A549 (cell line): ENCODE measurements at regions not wholly inside any gene's neighbourhood (a gene's known extent, or its start where the extent isn't known, plus 50 kb on each side); places are given as distances from the start of the nearest gene placed in this dataset.

Experiments
- ATAC-seq, 2 experiments: fragments of 200-7000 bp in 1 of 2; fragments of >200 bp in 1 of 2; cut with Nextera tagmentation in 1 of 2; cut with Tn5 transposase in 1 of 2; 3 replicates each; pipeline versions ENCODE4 v1.8.0 to v1.9.1; 2018 to 2020; ENCODE audit warnings: mild to moderate bottlenecking in 1 of 2, moderate library complexity in 1 of 2
- CTCF ChIA-PET: fragments of 300-600 bp; sonication (Branson Sonifier 250); formaldehyde crosslinking; extraction: SDS; loops from one replicate; lab custom pipeline; 2021; ENCODE audit warnings: antibody characterized with exemption, inconsistent platforms; lab: Yijun Ruan, JAX
- POLR2A ChIA-PET: fragments of 350-600 bp; formaldehyde crosslinking; extraction: SDS; loops from one replicate; lab custom pipeline; 2021; ENCODE audit warnings: antibody characterized with exemption, inconsistent platforms; lab: Yijun Ruan, JAX
- DNase-seq, 2 experiments: peaks; one replicate each; pipeline versions ENCODE4 v3.0.0 to v3.0.0-alpha.2; 2011 to 2016; ENCODE audit warnings: low read depth in 1 of 2, low spot score in 1 of 2
- FAIRE-seq: peaks from 2 replicates; lab custom pipeline; 2011; peaks lifted over from hg19 to GRCh38; lab: Jason Lieb, UNC
- H3K27ac ChIP-seq, 2 experiments: fragments of >200 bp; sonication (Bioruptor Twin); formaldehyde crosslinking; 3 replicates each; pipeline ENCODE4 v1.5.1; 2016 to 2017
- H3K4me1 ChIP-seq: fragments of >200 bp; sonication (Bioruptor Twin); formaldehyde crosslinking; 3 replicates; pipeline ENCODE4 v1.6.1; 2016
- H3K4me2 ChIP-seq: fragments of >200 bp; sonication (Bioruptor Twin); formaldehyde crosslinking; 3 replicates; pipeline ENCODE4 v1.6.1; 2016
- H3K4me3 ChIP-seq: fragments of >200 bp; sonication (Bioruptor Twin); formaldehyde crosslinking; 3 replicates; pipeline ENCODE4 v1.5.1; 2016
- H3K9me3 ChIP-seq: fragments of >200 bp; sonication (Bioruptor Twin); formaldehyde crosslinking; 3 replicates; pipeline ENCODE4 v1.6.1; 2016
- CBX8 ChIP-seq: fragments of 200-600 bp; sonication (generic); IDR thresholded peaks from 2 replicates; pipeline ENCODE4 v1.6.1; 2016
- CHD2 ChIP-seq: fragments of 150-350 bp; IDR thresholded peaks from 2 replicates; pipeline ENCODE4 v1.6.1; 2014; ENCODE audit warnings: low read length; ENCODE audit not compliant: partially characterized antibody
- E2F6 ChIP-seq: IDR thresholded peaks from 2 replicates; pipeline ENCODE4 v1.6.1; 2012; ENCODE audit warnings: low read depth, borderline replicate concordance
- EP300 ChIP-seq, 2 experiments: fragments of >200 bp; sonication (Bioruptor Twin); formaldehyde crosslinking; IDR thresholded peaks; 2 replicates in 1 of 2; 3 replicates in 1 of 2; pipeline ENCODE4 v1.6.1; 2016 to 2017
- ESRRA ChIP-seq: fragments of 150-350 bp; IDR thresholded peaks from 2 replicates; pipeline ENCODE4 v1.6.1; 2014; ENCODE audit warnings: mild to moderate bottlenecking, low read length, borderline replicate concordance
- GATA3 ChIP-seq: IDR thresholded peaks from 2 replicates; pipeline ENCODE4 v1.6.1; 2012; ENCODE audit warnings: borderline replicate concordance
- HEYL ChIP-seq: fragments of 250-450 bp; sonication (Bioruptor Pico); IDR thresholded peaks from 2 replicates; pipeline ENCODE4 v1.8.0; 2021; ENCODE audit warnings: mild to moderate bottlenecking, moderate library complexity
- HOXB13 ChIP-seq: fragments of 250-450 bp; sonication (Bioruptor Pico); IDR thresholded peaks from 2 replicates; pipeline ENCODE4 v1.5.0; 2020; ENCODE audit warnings: low read depth, mild to moderate bottlenecking, moderate library complexity
- HOXB5 ChIP-seq: fragments of 250-450 bp; sonication (Bioruptor Pico); IDR thresholded peaks from 2 replicates; pipeline ENCODE4 v1.5.0; 2020; ENCODE audit warnings: mild to moderate bottlenecking, moderate library complexity
- JUN ChIP-seq, 2 experiments: fragments of >200 bp; sonication (Bioruptor Twin); formaldehyde crosslinking; IDR thresholded peaks; 2 replicates in 1 of 2; 3 replicates in 1 of 2; pipeline ENCODE4 v1.6.1; 2016 to 2017
- MAFK ChIP-seq: fragments of 450-650 bp; IDR thresholded peaks from 2 replicates; pipeline ENCODE4 v1.6.1; 2014; ENCODE audit not compliant: partially characterized antibody
- NR3C1 ChIP-seq: fragments of >200 bp; sonication (Bioruptor Twin); formaldehyde crosslinking; IDR thresholded peaks from 3 replicates; pipeline ENCODE4 v1.6.1; 2017
- PBX3 ChIP-seq: IDR thresholded peaks from 2 replicates; pipeline ENCODE4 v1.6.1; 2012
- POLR2AphosphoS2 ChIP-seq: conservative IDR thresholded peaks from 2 replicates; pipeline ENCODE4 v1.6.1; 2012; ENCODE audit warnings: low read length, improper control_type of control experiment, inconsistent platforms
- RCOR1 ChIP-seq: fragments of 150-350 bp; IDR thresholded peaks from 2 replicates; pipeline ENCODE4 v1.6.1; 2014; ENCODE audit warnings: antibody characterized with exemption, low read length, low read depth
- RFX5 ChIP-seq: fragments of 450-650 bp; IDR thresholded peaks from 2 replicates; pipeline ENCODE4 v1.7.1; 2014; ENCODE audit warnings: antibody characterized with exemption, mild to moderate bottlenecking, moderate library complexity
- RNF2 ChIP-seq: fragments of 200-600 bp; sonication (generic); IDR thresholded peaks from 2 replicates; pipeline ENCODE4 v1.6.1; 2016; ENCODE audit warnings: low read depth, mild to moderate bottlenecking, antibody characterized with exemption, moderate library complexity, borderline replicate concordance
- ZNF302 ChIP-seq: fragments of 250-450 bp; sonication (Bioruptor Pico); IDR thresholded peaks from 2 replicates; pipeline ENCODE4 v1.9.0; 2021; ENCODE audit warnings: inconsistent platforms, mild to moderate bottlenecking, moderate library complexity
- ZSCAN20 ChIP-seq: fragments of 250-450 bp; sonication (Bioruptor Pico); IDR thresholded peaks from 2 replicates; pipeline ENCODE4 v1.8.0; 2022; ENCODE audit warnings: mild to moderate bottlenecking, moderate library complexity
- WGBS: methylation state at CpG from one replicate; pipeline ENCODE4 v1.1.6; 2017; ENCODE audit errors: missing lambda C conversion rate; 5-methylcytosine and 5-hydroxymethylcytosine counted together
- TF ChIP-seq, protein P1 (sequence below): fragments of 150-350 bp; IDR thresholded peaks from 2 replicates; pipeline ENCODE4 v1.6.1; 2014; ENCODE audit warnings: low read depth, mild to moderate bottlenecking, low read length
- TF ChIP-seq, protein P2 (sequence below): fragments of 200-600 bp; sonication (generic); IDR thresholded peaks from 2 replicates; pipeline ENCODE4 v1.6.1; 2016; ENCODE audit warnings: antibody characterized with exemption, mild to moderate bottlenecking, moderate library complexity

DNA sequence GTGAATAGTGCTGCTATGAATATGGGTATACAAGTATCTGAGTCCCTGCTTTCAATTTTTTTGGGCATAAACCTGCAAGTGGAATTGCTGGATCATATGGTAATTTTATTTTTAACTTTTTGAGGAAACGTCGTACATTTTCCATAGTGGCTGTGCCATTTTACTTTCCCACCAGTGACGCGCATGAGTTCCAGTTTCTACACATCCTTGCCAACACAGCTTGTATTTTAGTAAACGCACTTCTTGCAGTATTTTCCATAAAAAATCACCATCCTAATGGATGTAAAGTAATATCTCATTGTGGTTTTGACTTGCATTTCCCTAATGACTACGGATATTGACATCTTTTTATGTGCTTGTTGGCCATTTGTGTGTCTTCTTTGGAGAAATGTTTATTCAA, 105.0 kb downstream of the NFKBIZ start:
- POLR2A ChIA-PET: no interaction called here
- ATAC-seq: no peak

GRCh38 chr3:101954936-101955335, 105.6 kb downstream of the NFKBIZ start:
- Histone ChIP-seq H3K4me2 (no peak overlapping the region), H3K4me3 (no peak overlapping the region), H3K27ac (no peak overlapping the region), H3K9me3 (no peaks in the 10 kb centered on the region), H3K4me1 (0 out of 3 replicates have a peak, but pooled peaks cover 4% of the 10 kb centered on the region)
- DNase-seq (no peak), ATAC-seq (no peak), FAIRE-seq (no peak)
- POLR2A ChIA-PET: no interaction called here
- TF ChIP-seq PBX3 (no peak), RCOR1 (no peak), RFX5 (no peak), EP300 (IDR thresholded peaks at IDR 0.05) (no peak), HEYL (CRISPR knock-in tag) (no peak)
- TF ChIP-seq, all 56 proteins: peak for 0
- CTCF ChIA-PET: no interaction called here
- WGBS: 44% methylated on average over 3 of the region's 3 CpGs

More for the DNA sequence above, 105.0 kb downstream of the NFKBIZ start:
- DNase-seq (no peak), FAIRE-seq (no peak)
- Histone ChIP-seq H3K4me1 (0 out of 3 replicates have a peak, but pooled peaks cover 4% of the 10 kb centered on the region), H3K9me3 (no peaks in the 10 kb centered on the region), H3K4me3 (no peak overlapping the region), H3K27ac (no peak overlapping the region), H3K4me2 (no peak overlapping the region)
- WGBS: 78% methylated on average over 6 of the region's 6 CpGs
- CTCF ChIA-PET: no interaction called here
- TF ChIP-seq RNF2: no peak
- no peak for TF ChIP-seq JUN (IDR thresholded peaks at IDR 0.05)
- TF ChIP-seq, protein P1, sequence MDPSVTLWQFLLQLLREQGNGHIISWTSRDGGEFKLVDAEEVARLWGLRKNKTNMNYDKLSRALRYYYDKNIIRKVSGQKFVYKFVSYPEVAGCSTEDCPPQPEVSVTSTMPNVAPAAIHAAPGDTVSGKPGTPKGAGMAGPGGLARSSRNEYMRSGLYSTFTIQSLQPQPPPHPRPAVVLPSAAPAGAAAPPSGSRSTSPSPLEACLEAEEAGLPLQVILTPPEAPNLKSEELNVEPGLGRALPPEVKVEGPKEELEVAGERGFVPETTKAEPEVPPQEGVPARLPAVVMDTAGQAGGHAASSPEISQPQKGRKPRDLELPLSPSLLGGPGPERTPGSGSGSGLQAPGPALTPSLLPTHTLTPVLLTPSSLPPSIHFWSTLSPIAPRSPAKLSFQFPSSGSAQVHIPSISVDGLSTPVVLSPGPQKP: no peak
- no peak for TF ChIP-seq HEYL (CRISPR knock-in tag)
- no peak for TF ChIP-seq ZNF302 (CRISPR knock-in tag)
- TF ChIP-seq MAFK: no peak
- no peak for TF ChIP-seq E2F6
- TF ChIP-seq CBX8: no peak
- no peak for TF ChIP-seq HOXB5 (CRISPR knock-in tag)
- no peak for TF ChIP-seq CHD2
- TF ChIP-seq, protein P2, sequence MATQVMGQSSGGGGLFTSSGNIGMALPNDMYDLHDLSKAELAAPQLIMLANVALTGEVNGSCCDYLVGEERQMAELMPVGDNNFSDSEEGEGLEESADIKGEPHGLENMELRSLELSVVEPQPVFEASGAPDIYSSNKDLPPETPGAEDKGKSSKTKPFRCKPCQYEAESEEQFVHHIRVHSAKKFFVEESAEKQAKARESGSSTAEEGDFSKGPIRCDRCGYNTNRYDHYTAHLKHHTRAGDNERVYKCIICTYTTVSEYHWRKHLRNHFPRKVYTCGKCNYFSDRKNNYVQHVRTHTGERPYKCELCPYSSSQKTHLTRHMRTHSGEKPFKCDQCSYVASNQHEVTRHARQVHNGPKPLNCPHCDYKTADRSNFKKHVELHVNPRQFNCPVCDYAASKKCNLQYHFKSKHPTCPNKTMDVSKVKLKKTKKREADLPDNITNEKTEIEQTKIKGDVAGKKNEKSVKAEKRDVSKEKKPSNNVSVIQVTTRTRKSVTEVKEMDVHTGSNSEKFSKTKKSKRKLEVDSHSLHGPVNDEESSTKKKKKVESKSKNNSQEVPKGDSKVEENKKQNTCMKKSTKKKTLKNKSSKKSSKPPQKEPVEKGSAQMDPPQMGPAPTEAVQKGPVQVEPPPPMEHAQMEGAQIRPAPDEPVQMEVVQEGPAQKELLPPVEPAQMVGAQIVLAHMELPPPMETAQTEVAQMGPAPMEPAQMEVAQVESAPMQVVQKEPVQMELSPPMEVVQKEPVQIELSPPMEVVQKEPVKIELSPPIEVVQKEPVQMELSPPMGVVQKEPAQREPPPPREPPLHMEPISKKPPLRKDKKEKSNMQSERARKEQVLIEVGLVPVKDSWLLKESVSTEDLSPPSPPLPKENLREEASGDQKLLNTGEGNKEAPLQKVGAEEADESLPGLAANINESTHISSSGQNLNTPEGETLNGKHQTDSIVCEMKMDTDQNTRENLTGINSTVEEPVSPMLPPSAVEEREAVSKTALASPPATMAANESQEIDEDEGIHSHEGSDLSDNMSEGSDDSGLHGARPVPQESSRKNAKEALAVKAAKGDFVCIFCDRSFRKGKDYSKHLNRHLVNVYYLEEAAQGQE: no peak
- no peak for TF ChIP-seq ZSCAN20 (CRISPR knock-in tag)
- no peak for TF ChIP-seq NR3C1
- TF ChIP-seq POLR2AphosphoS2: no peak
- no peak for TF ChIP-seq HOXB13 (CRISPR knock-in tag)
- no peak for TF ChIP-seq ESRRA
- TF ChIP-seq GATA3: no peak
